ENCODE measurements at regions not wholly inside any gene's neighbourhood (a gene's known extent, or its start where the extent isn't known, plus 50 kb on each side); places are given as distances from the start of the nearest gene placed in this dataset.

- TF ChIP-seq CTCF (IDR thresholded peaks at IDR 0.05): no peak
- no peak for TF ChIP-seq POLR2A (IDR thresholded peaks at IDR 0.05)
- TF ChIP-seq POLR2AphosphoS5 (IDR thresholded peaks at IDR 0.05): no peak
Measured at GRCh38 chr13:74528734-74529513, 394.7 kb upstream of the KLF12 start.

Measured in gastroesophageal sphincter (tissue), 3 donors.